OCI-M2 (cell line): ENCODE measurements at regions not wholly inside any gene's neighbourhood (a gene's known extent, or its start where the extent isn't known, plus 50 kb on each side); places are given as distances from the start of the nearest gene placed in this dataset.

ENCODE experiments used
- DNase-seq: peaks from one replicate; lab custom pipeline; 2025; ENCODE audit not compliant: unreplicated experiment; lab: John Stamatoyannopoulos, UW

DNA sequence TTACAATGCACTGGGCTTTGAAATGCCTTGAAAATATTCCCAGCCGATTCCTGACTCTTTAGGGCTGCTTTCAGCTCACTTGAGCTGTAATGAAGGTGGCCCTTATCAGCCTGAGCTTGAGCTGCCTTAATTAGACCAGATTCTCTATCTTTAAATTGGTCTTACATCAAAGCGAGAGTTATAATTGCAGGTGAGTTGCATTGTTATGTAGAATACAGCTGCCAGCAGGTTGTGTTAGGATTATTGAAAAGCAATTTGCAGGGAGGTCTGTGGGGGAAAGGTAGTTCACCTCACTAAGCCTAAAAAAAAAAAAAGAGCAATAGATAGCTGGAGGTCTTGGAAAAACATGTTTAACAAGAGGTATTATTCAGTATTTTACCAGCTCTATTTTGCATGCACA is 142.2 kb upstream of the HABP2 start:
- DNase-seq: no peak

DNA sequence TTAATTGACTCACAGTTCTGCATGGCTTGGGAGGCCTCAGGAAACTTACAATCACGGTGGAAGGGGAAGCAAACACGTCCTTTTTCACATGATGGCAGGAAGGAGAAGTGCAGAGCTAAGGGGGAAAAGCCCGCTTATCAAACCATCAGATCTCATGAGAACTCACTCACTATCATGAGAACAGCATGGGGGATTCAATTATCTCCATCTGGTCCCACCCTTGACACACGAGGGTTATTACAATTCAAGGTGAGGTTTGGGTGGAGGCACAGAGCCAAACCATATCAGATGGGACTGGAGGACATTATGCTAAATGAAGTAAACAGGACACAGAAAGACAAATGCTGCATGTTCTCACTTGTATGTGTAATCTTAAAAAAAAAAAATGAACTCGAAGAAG is 141.4 kb upstream of the HABP2 start:
- DNase-seq: no peak

DNA sequence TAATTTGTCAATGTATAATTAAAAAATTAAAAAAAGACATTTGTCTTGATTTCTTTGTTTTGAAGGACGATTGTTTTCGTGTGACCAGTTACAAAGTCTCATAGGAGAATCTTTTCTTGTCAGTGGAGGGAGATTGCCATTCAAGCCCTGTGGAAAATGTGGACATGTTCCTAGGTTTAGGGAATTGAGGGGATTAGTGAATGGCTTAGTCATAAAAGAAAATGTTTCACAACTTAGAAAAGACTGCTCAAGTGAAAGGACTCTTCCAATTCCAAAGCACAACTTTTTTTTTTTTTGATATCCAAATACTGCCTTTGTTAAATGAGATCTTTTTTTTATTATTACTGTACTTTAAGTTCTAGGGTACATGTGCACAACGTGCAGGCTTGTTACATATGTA is 140.7 kb upstream of the HABP2 start:
- DNase-seq: no peak

DNA sequence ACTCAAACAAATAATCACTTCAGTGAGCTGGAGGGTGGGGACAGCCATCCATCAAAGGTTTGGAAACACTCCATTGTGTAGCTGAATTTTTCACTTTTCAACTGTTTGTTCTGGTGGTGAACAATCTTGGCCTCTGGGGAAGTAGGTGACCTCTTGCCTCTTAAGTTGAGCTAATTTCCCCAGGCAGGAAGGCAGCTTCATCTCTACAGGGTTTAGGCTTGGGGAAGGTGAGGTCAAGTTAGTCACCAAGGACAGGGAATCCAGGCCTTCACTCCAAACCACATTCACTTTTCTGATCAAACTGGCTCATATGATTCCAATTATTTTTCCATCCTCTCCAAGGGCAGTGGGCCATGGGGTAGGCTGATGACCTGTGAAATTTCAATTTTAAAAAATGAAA is 138.3 kb upstream of the HABP2 start:
- no peak for DNase-seq

DNA sequence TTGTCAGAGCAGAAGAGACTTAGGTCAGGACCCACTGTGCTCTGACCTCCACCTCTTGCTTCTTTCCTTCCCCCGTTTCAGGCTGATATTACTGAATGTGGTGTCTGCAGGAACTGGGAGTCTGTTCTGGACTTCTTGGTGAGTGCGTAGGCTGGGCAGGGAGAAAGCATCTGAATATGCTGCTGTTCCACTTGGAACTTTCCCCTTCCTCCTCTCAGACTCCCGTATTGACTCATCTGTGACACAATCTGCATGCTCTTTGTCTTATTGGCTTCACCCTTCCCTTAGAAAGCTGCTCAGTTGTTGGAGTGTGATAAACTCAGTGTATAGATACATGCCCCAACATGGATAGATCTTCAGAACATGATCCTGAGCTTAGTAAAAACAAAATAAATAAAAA is 137.6 kb upstream of the HABP2 start:
- no peak for DNase-seq

DNA sequence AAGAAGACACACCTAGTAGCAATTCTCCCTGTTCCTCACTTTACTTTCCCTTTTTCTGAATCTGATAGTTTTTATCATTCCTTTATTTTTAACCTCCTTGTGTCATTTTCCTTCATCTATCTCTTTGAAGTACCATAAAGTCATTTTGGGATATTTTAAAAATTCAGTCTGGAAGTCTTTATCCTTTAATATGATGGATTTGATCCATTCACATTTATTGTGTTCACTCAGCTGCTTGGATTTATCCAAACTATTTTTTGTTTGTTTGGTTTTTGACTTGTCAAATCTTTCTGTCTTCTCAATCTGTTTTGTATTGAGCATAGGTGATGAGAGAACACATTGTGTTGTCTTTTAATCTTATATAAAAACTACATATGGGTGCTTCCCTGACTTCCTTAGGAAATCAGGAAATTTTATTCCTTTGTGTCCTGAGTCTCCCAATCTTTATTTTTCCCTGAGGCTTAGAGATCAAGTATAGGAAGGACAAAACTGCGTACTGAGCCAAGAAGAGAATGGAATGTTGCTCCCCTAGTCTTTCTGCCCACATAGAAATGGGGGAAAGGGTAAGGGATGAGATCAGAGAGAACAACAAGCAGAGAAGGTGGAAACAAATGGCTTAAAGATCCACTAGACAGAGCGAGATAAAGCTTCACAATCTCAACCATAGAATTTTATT is 132.7 kb upstream of the HABP2 start:
- DNase-seq: no peak

DNA sequence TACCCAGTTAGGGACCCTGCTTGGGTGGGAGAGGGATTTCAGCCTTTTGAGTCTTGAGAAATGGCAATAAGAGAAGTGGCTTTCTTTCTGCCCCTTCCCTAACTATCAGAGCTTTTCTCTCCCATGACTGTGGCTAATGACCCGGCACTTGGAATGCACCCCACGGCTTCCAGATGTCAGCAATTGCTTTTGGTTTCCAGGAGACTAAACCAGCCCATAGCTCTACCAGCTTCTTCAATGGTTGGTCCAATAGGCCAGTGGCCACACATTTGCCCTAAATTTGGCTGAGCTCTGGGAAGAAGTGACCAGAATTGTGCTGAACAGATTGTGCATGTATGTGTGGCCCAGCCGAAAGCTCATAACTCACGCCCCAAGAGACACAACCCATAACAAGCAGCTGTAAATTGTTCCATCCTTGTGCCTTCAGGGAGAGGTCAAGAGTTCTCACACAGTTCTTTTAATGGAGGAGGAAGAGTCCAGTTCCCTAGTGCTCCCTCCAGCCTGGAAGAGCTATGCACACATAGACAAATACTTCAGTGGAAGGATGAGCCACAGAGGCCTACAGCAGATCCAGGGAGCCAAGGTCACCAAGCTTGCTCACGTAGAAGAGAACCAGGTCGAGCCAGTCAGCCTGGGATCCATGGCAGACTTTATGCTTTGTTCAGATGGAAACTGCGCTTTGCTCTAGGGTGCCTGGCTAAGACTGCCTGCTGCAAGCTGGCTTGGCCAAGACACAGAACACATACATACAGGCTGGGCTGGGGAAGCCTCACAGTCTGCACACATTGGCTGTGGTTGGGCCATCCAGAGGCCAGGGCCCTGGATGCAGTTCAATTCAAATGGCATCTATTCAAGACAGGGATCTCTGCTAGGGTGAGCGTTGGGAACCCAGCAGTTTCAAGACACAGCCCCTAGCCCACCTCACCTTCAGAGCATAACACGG is 131.8 kb upstream of the HABP2 start:
- no peak for DNase-seq

DNA sequence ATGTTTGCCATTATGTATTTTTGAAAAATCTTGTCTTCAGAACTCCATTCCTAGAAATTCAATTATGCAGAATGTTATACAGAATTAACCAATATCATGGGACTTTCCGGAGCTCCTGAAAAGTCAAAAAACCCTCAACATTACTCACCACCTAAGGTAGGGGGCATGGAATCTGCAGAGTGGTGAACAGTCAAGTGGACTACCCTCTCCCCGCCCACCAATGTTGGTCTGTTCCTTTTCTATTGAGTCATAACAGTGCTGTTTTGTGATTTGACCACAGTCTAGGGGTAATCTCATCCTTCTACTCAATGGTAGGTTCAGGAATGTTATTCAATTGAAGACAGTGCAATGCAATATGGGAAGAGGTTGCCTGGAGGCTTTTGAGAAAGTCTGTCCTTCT is 130.5 kb upstream of the HABP2 start:
- DNase-seq: no peak

DNA sequence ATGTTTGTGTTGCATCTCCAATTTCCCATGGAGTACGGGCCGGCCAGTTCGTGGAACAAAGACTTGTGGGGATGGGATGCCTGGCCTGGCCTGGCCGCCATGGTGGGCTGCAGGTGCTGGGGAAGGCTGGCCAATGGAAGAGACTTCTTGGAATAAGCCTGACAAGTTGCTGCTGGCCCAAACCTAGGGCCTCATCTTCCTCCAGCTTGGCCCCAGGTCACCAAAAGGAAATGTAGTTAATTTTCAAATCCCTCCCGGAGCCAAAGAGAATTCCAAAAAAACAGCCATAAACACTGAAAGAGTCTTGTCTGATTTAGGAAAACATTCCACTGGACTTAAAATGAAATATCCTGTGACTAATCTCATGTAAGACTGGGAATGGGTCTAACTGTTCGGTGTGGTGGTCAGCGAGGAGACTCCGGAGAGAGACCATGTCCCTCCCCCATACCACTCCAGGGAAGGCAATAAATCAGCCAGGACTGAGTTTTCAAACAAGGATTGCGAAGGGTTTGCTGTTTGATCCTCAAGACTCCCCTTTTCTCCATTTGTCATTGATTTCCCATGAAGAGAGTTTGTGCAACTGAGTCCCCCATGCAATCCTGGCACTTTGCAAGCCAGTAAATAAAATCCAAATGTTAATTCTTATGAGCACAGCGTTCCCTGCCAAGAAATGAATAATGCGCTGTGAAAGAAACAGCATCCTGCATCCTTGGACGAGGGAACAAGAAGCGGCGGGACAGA is 128.7 kb upstream of the HABP2 start:
- no peak for DNase-seq

DNA sequence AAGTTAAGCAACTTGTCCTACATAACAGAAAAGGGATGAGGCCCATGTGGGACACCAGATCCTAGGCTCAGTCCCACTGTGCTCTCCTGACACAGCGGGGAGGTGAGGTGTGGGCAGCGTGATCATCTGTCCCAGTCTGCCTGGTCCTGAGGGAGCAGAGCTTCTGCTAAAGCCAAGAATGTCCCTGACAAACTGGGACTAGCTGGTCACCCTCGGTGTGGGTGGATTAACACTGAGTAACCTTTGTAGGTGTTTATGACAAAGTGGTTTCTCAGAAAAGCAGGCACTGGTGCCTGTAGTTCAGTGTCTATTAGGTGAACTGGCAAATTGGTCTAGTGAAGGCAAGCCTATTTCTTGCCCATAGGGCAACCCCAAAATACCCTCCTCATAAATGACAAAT is 127.8 kb upstream of the HABP2 start:
- DNase-seq: no peak

DNA sequence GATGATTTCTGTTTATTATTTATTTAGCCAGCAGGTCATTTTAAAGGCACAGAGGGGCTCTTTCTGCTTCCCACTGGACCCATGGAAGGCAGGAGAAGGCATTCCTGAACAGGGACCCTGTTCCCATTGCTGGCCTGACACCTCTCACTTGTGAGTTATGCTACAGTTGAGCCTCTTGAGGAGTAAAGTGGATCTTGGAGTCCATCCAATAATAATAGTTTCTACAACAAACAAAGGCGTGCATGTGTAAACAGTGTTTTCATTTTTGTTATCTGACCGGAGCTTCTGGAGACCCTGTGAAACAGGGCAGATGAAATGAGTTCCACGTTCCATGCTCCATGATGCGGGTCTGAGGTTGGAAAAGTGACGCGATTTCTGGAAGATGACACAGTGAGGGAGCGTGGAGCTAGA is 127.3 kb upstream of the HABP2 start:
- DNase-seq: no peak

DNA sequence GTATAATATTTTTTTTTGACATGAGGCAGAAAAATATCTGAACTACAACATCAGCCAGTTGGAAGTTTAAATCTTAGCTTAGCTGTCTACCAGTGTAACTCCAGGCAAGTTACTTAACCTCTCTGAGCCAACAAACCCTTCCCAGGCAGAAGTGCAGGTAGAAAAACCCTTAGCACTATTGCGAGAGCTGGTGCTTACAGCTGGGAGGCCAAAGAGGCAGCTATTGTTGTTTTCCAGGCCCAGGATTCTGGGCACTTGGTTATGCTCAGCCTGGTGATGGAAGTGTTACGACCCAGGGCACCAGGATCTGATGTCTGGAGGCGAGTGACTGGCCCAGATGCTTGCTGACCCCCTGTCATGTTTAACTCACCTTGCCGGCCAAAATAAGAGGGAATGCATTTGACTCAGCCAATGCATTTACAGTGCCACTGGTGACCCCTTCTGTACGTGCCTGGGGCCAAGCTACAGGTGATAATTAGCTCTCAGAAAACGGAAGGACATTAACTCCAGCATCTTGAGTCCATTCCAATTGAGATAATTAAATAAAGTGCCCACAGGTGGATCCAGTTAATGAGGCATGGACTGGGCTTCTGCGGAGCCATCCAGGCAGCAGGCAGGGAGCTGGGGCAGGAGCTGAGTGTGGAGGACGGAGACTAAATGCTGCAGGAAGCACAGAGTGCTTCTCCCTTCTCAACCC is 126.5 kb upstream of the HABP2 start:
- no peak for DNase-seq

DNA sequence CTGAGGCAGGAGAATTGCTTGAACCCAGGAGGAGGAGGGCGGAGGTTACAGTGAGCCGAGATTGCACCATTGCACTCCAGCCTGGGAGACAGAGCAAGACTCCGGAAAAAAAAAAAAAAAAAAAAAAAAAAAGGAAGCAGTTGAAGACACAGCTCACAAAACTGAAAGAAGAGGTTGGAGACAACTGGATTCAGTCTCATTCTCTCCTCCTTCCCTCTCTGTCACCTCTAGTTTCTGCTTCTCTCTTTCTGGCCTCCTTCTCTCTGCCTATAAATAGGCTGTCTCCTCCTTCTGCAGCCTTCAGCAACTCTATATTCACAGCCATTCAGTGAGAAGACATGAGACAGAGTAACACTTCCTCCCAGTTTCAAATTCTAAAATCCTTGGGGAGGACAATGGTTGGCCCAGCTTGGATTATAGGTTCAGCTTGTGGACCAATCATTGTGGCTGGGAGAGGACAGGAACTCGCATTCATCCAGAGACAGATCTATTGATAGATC is 125.6 kb upstream of the HABP2 start:
- no peak for DNase-seq

DNA sequence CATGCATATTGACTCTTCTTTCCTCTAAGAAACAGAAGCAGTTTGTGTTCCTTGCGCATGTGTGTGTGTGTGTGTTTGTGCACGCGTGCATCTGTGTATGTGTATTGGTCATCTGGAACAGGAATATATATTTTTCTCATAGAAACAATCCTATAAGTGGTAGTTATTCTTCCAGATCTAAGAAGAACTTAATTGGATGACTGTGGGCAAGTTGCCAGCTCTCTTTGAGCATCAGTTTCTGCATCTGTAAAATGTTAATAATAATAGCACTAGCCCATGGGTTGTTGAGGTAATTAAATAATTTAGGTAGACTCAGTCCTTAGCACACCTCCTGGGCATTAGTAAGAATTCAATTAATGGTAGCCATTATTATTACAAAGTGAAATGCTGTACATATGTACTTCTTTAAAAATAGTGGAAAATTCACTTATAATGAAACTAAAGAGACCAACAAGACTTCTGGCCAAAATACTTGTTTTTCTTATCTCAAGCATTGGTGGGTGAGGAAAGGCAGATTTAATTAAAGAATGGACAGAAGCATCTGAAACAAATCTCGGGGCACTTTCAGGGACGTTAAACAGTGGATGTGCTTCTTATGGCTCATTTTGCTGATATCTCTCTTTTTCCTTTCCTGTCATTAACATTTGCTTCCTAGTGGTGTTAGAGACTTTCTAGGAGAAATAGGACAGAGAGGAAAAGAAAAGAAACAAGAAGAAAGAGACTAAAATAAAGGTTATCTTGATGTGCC is 124.9 kb upstream of the HABP2 start:
- no peak for DNase-seq

DNA sequence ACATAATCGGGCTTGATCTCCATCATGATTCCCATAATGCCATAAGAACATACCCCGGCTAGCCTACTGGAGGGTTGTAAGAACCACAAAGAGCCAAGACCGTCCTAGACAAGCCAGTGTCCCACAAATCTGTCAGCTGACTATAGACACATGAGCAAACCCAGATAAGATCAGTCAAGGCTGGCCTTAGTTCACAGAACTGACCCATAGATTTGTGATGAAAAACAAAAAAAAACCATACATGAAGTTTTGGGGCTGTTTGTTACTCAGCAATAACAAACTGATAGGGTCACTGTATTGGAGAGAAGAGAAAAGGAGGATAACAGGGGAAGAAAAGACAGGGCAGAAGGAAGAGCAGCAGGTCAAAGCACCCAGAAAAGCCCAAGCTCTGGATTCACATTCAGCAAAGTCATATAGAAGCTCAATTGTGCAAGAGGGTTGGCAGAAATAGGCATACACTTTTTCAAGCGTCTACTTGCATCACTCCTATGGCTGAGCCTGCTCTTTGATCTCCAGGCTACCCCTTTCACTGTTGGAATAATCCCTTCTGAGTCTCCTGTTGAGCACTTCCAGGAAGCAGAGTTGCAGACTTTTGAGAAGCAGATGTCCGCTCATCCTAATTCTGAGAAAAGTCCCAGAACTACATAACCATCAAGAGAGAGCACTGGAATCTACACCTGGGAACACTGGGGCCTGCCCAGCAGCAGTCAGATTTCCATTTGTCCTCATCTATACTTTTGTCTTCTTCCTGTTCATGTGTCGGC is 122.0 kb upstream of the HABP2 start:
- no peak for DNase-seq

DNA sequence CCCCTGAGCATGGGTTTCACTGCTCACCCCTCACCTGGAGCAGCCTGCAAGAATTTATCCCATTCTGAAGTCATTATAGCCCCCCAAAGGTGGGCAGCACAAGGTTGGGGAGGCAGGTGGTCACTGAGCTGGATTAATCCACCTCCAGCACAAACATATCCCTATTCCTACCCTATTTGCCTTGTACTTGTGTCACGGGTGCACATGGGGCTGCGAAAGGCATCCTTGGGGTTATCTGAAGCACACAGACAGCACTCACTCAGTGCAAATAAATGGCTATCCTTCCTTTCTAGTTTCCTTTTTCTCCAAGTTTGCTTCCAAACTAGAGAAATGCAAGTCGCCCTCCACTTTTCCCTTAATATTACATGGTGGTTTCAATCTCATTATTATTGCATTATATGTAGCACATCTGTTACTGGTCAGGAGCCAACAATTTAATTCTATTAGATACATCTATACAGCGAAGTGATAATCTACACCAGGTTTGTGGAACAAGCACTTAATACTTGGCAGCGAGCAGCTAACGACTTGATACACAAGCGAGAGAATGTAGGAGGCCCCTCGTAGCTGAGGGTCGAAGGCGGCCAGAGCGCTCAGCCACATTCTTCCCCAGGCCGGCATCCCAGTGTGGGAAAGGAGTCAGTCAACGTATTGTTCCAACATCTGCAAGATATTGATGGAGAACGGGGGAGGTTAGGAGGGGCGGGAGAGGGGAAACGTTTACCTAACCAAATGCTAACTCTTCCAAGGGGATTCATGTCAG is 121.3 kb upstream of the HABP2 start:
- no peak for DNase-seq

DNA sequence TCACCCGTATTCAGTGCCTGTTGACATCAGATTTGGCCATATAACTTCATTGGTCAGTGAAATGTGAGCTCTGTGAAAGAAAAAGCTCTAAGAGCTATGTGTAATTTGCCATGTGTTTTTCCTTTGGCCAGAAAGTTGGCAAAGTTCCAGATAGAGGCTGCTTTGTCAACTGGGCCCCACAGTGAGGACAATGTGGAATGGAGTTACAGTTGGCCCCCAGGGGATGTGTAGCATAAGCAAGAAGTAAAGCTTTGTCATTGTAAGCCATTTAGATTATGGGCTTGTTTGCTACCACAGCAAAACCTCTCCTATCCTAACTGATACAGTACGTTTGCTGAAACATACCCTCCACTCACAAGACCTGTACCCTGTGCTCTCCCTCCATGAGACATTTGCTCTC is 119.1 kb upstream of the HABP2 start:
- DNase-seq: no peak

DNA sequence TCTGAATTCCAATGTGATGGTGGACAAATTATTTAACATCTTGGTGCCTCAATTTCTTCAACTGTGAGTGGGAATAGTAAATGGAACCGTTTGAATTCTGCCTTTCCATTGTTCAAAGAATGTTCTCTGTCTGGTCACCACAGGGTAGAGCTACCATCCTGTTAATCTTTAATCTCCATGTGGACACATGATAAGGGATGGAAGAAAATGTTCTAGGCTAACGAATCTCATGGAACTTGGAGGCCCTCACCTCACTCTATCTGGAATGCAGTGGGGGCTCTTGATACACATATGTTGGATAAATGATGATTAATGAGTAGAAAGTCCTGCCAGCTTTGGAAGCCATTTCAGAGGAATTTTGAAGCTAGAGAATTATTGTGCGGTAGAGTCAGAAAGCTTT is 118.5 kb upstream of the HABP2 start:
- no peak for DNase-seq

DNA sequence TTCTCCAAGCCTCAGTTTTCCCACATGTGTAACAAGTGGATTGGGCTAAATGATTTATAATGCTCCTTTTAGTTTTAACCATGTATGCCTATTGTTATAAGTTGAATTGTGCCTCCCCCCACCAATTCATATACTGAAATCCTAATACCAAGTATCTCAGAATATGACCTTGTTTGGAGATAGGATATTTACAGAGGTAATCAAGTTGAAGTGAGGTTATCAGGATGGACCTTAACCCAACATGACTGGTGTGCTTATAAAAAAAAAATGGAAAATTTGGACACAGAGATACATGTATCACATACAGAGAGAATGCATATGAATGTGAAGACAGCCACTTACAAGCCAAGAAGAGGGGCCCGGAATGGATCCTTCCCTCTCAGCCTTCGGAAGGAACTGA is 117.9 kb upstream of the HABP2 start:
- no peak for DNase-seq
